HepG2 (cell line): ENCODE measurements at regions not wholly inside any gene's neighbourhood (a gene's known extent, or its start where the extent isn't known, plus 50 kb on each side); places are given as distances from the start of the nearest gene placed in this dataset.

Experiments
- CBX2 ChIP-seq, 2 experiments: fragments of 200-600 bp in 1 of 2; sonication (generic); formaldehyde crosslinking in 1 of 2; IDR thresholded peaks; 2 replicates each; pipeline versions ENCODE4 v1.7.0 to v1.8.1; 2018 to 2022; ENCODE audit warnings: low read depth in 2 of 2, low read length in 1 of 2, mild to moderate bottlenecking in 1 of 2, missing genetic modification reagents in 1 of 2
- CCAR2 ChIP-seq: fragments of 200-400 bp; formaldehyde crosslinking; optimal IDR thresholded peaks from 2 replicates; pipeline ENCODE3; 2018; ENCODE audit warnings: low read depth, mild to moderate bottlenecking, low read length, moderate library complexity
- FOXK2 ChIP-seq: fragments of 450-650 bp; IDR thresholded peaks from 2 replicates; pipeline ENCODE4 v1.6.1; 2016
- JUN ChIP-seq: sonication (generic); formaldehyde crosslinking; IDR thresholded peaks from 2 replicates; pipeline ENCODE4 v1.4.0; 2020; ENCODE audit warnings: mild to moderate bottlenecking, missing genetic modification reagents
- JUNB ChIP-seq: sonication (generic); formaldehyde crosslinking; IDR thresholded peaks from 2 replicates; pipeline ENCODE4 v1.8.0; 2022; ENCODE audit warnings: missing genetic modification reagents, mild to moderate bottlenecking, borderline replicate concordance
- MAX ChIP-seq: IDR thresholded peaks from 2 replicates; pipeline ENCODE4 v1.6.1; 2012; ENCODE audit warnings: inconsistent platforms
- MTA1 ChIP-seq: sonication (generic); formaldehyde crosslinking; IDR thresholded peaks from 2 replicates; pipeline ENCODE4 v1.4.0; 2020; ENCODE audit warnings: missing genetic modification reagents, mild to moderate bottlenecking, borderline replicate concordance
- MTF2 ChIP-seq: sonication (generic); formaldehyde crosslinking; IDR thresholded peaks from 2 replicates; pipeline ENCODE4 v1.5.0; 2020; ENCODE audit warnings: missing genetic modification reagents, borderline replicate concordance
- MXI1 ChIP-seq: IDR thresholded peaks from 3 replicates; pipeline ENCODE4 v1.6.1; 2012; ENCODE audit warnings: low read depth, low read length, inconsistent platforms, borderline replicate concordance
- NAIF1 ChIP-seq: sonication (generic); formaldehyde crosslinking; IDR thresholded peaks from 2 replicates; pipeline ENCODE4 v1.5.0; 2020; ENCODE audit warnings: mild to moderate bottlenecking, missing genetic modification reagents, borderline replicate concordance
- PLRG1 ChIP-seq: fragments of 450-650 bp; conservative IDR thresholded peaks from 2 replicates; pipeline ENCODE4 v1.6.1; 2016
- RBFOX2 ChIP-seq: fragments of 200-400 bp; formaldehyde crosslinking; IDR thresholded peaks from 2 replicates; pipeline ENCODE4 v1.6.1; 2017; ENCODE audit warnings: low read depth, mild to moderate bottlenecking, low read length
- SAFB2 ChIP-seq: sonication (generic); formaldehyde crosslinking; IDR thresholded peaks from 2 replicates; pipeline ENCODE4 v1.5.1; 2020; ENCODE audit warnings: missing genetic modification reagents, low read depth, mild to moderate bottlenecking, borderline replicate concordance
- SETDB1 ChIP-seq: sonication (generic); formaldehyde crosslinking; IDR thresholded peaks from 2 replicates; pipeline ENCODE4 v1.5.1; 2020; ENCODE audit warnings: missing genetic modification reagents, mild to moderate bottlenecking, borderline replicate concordance
- SIN3A ChIP-seq: IDR thresholded peaks from 2 replicates; pipeline ENCODE4 v1.6.1; 2011; ENCODE audit warnings: low read depth, mild to moderate bottlenecking, control low read depth, low read length, borderline replicate concordance
- TRAFD1 ChIP-seq: sonication (generic); formaldehyde crosslinking; IDR thresholded peaks from 2 replicates; pipeline ENCODE4 v1.5.1; 2020; ENCODE audit warnings: missing genetic modification reagents, mild to moderate bottlenecking, borderline replicate concordance
- YY1 ChIP-seq: IDR thresholded peaks from 2 replicates; pipeline ENCODE4 v1.6.1; 2011; ENCODE audit warnings: low read length, low read depth, moderate library complexity, mild to moderate bottlenecking; ENCODE audit not compliant: insufficient read depth, insufficient replicate concordance
- ZNF331 ChIP-seq: sonication (generic); formaldehyde crosslinking; IDR thresholded peaks from 2 replicates; pipeline ENCODE4 v1.4.0; 2020; ENCODE audit warnings: missing genetic modification reagents
- ZNF460 ChIP-seq: sonication (generic); formaldehyde crosslinking; IDR thresholded peaks from 2 replicates; pipeline ENCODE4 v1.5.1; 2020; ENCODE audit warnings: missing genetic modification reagents, mild to moderate bottlenecking, borderline replicate concordance
- ZNF501 ChIP-seq: sonication (generic); formaldehyde crosslinking; IDR thresholded peaks from 2 replicates; pipeline ENCODE4 v1.5.1; 2020; ENCODE audit warnings: mild to moderate bottlenecking, moderate library complexity, missing genetic modification reagents
- ZNF607 ChIP-seq: sonication (generic); formaldehyde crosslinking; IDR thresholded peaks from 2 replicates; pipeline ENCODE4 v1.5.1; 2020; ENCODE audit warnings: missing genetic modification reagents, mild to moderate bottlenecking, borderline replicate concordance
- ZNF784 ChIP-seq: sonication (generic); formaldehyde crosslinking; IDR thresholded peaks from 2 replicates; pipeline ENCODE4 v1.5.1; 2020; ENCODE audit warnings: missing genetic modification reagents, mild to moderate bottlenecking, borderline replicate concordance
- ZNF879 ChIP-seq: sonication (generic); formaldehyde crosslinking; IDR thresholded peaks from 2 replicates; pipeline ENCODE4 v1.8.1; 2023; ENCODE audit warnings: missing genetic modification reagents
- ZSCAN25 ChIP-seq: sonication (generic); formaldehyde crosslinking; IDR thresholded peaks from 2 replicates; pipeline ENCODE4 v1.8.0; 2022; ENCODE audit warnings: mild to moderate bottlenecking, missing genetic modification reagents
- TF ChIP-seq, protein P1 (sequence below): sonication (generic); formaldehyde crosslinking; IDR thresholded peaks from 2 replicates; pipeline ENCODE4 v1.5.0; 2020; ENCODE audit warnings: missing genetic modification reagents, mild to moderate bottlenecking, borderline replicate concordance
- TF ChIP-seq, protein P2 (sequence below): sonication (generic); formaldehyde crosslinking; IDR thresholded peaks from 2 replicates; pipeline ENCODE4 v1.5.1; 2020; ENCODE audit warnings: missing genetic modification reagents, mild to moderate bottlenecking, borderline replicate concordance

GRCh38 chr20:50400705-50401586, 109.2 kb upstream of the PTPN1 start (continued):
- TF ChIP-seq ZNF501 (CRISPR knock-in tag) (no peak), ZNF331 (CRISPR knock-in tag) (peak; percentile 72), ZNF879 (CRISPR knock-in tag) (no peak; the same call in 1 of the 2 replicates), FOXK2 (no peak), TRAFD1 (CRISPR knock-in tag) (0 out of 2 replicates have a peak, but pooled peaks have one; percentile 66), ZNF784 (CRISPR knock-in tag) (peak; percentile 81), ZSCAN25 (CRISPR knock-in tag) (no peak; the same call in 1 of the 2 replicates), MTF2 (CRISPR knock-in tag) (peak; percentile 52; the same call in 1 of the 2 replicates), SIN3A (no peak), SETDB1 (CRISPR knock-in tag) (no peak), MTA1 (CRISPR knock-in tag) (no peak), NAIF1 (CRISPR knock-in tag) (no peak), PLRG1 (no peak), ZNF460 (CRISPR knock-in tag) (no peak), MAX (no peak), ZNF607 (no peak), CCAR2 (no peak), RBFOX2 (peak; percentile 76), CBX2 (IDR thresholded peaks at IDR 0.05; ENCODE audit: low read depth, low read length) (no peak), CBX2 (CRISPR knock-in tag; IDR thresholded peaks at IDR 0.05; ENCODE audit: low read depth) (no peak), JUN (CRISPR knock-in tag) (no peak), SAFB2 (CRISPR knock-in tag) (no peak), MXI1 (no peak), YY1 (no peak), JUNB (CRISPR knock-in tag) (no peak)
- TF ChIP-seq, protein P1, sequence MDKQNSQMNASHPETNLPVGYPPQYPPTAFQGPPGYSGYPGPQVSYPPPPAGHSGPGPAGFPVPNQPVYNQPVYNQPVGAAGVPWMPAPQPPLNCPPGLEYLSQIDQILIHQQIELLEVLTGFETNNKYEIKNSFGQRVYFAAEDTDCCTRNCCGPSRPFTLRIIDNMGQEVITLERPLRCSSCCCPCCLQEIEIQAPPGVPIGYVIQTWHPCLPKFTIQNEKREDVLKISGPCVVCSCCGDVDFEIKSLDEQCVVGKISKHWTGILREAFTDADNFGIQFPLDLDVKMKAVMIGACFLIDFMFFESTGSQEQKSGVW (CRISPR knock-in tag) = no peak
- TF ChIP-seq, protein P2, sequence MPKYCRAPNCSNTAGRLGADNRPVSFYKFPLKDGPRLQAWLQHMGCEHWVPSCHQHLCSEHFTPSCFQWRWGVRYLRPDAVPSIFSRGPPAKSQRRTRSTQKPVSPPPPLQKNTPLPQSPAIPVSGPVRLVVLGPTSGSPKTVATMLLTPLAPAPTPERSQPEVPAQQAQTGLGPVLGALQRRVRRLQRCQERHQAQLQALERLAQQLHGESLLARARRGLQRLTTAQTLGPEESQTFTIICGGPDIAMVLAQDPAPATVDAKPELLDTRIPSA (CRISPR knock-in tag) = no peak
